Astrocyte of the hippocampus (primary cell): ENCODE measurements at regions not wholly inside any gene's neighbourhood (a gene's known extent, or its start where the extent isn't known, plus 50 kb on each side); places are given as distances from the start of the nearest gene placed in this dataset.
"Not testable (repeated sequence)": the region's sequence is repeated elsewhere in the genome, so short reads cannot be mapped to it uniquely, and the experiment has no call there.

ENCODE experiments used
- DNase-seq: peaks from one replicate; pipeline ENCODE4 v3.0.0; 2011; ENCODE audit warnings: low read depth, low spot score

DNA sequence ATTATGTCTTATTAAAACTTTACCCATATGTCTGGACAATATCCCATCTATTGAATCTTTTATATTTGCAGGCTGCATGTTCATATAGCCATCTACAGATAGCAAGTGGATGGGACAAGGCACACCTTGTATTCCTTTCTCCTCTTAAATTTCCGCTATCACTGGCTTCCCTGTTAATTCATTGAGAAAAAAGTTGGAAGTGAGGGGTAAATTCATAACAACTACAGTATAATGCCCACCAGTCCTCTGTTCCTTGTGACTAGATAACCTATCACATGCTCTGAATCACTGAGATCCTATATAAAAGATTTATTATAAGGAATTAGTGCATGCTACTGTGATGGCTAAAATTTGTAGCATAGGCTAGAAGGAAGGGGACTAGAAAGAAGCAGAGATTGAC, 1005.8 kb upstream of the ATXN8OS start:
- DNase-seq = no peak

- no peak for DNase-seq
These were observed 1013.1 kb upstream of the ATXN8OS start for GRCh38 chr13:69094485-69094884.

DNA sequence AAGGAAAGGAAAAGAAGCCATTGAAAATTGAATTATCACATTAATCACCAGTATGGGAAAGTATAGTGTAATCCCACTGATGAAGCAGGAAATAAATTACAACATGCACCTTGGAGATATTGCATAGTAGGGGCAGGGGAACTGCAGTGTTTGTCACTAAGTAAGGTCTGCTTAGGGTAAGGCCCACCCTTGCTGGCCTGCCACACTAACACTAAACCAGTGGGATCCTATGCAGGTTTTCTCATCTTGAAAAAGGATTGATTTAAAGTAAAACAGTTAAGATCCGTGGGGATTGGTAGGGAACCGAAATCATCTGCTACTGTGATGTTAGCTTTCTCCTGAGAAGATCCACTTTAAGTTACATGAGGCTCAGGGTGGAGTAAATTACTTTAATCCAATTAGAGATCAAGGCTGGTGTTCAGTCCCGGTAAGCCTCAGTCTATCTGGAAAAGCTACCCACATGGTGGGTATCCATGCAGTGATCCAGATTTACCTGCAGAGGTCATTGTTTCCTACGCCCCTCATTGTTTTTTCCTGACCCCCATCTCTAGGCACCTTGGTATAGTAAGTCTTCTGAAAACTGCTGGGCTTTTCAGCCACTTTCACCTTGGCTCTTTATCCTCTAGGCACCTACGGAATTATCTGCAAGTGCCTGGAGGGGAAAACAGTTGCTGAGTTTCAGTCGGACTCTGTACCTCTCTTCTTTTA, 1014.9 kb upstream of the ATXN8OS start:
- DNase-seq = no peak

DNA sequence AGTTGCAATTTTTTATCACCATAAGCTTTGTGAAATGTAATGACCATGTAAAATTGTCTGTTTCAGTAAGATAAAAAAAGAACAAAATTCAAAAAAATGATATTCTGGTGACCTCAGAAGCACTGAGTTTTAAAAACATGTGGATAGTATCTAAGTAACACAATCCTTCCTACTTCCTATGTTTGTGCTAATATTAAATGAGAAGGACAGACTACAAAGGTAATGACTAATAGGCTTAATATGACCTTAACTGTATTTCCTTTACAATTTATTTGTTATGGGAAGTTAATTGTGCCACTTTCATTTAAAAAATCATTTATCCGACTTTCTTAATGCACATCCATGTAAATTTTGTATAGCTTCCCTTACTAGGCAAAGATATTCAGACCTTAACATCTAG, 1030.4 kb upstream of the ATXN8OS start:
- no peak for DNase-seq

DNA sequence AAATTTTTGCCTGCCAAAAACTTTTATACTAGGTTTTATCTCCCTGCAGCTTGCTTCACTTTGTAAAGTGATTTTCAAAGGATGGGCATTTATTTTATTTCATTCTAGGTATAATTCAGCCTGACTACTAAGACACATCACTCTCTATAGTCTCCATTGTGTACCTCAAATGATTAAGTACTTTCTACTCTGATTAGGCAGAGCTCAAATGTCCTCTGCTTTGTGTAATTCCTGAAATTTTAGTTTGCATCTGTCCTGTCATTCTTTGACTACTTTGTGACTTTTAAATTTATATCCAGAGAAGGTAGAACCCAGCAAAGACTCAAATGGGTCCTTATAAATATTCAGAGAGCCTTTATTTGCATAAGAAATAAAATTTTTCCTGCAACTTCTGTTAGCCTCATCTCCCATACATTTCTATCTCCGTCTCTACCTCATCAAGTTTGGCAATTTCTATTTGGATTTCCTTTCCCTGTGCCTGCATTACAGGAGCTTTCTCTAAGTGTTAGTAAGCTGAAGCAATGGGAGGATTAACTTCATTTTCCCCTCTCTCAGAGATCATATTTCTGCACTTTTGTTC, 1038.0 kb upstream of the ATXN8OS start:
- no peak for DNase-seq

DNA sequence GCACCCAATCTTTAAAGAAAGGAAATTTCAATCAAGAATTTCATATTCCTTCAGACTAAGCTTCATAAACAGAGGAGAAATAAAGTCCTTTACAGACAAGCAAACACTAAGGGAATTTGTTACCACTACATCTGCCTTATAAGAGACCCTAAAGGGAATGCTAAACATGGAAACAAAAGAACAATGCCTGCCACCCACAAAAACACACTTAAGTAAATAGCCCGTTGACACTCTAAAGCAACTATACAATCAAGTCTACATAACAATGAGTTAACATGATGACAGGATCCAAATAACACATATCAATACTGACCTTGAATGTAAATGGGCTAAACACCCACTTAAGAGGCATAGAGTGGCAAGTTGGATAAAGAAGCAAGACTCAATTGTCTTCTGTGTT, 1056.9 kb upstream of the ATXN8OS start:
- no peak for DNase-seq

GRCh38 chr13:69044629-69045028, 1063.0 kb upstream of the ATXN8OS start:
- DNase-seq = no peak

GRCh38 chr13:69040898-69041297, 1066.7 kb upstream of the ATXN8OS start:
- DNase-seq = no peak

- DNase-seq = no peak
These were observed 1071.9 kb upstream of the ATXN8OS start for GRCh38 chr13:69035771-69036170.

GRCh38 chr13:69028936-69029335, 1078.7 kb upstream of the ATXN8OS start:
- DNase-seq = no peak

DNA sequence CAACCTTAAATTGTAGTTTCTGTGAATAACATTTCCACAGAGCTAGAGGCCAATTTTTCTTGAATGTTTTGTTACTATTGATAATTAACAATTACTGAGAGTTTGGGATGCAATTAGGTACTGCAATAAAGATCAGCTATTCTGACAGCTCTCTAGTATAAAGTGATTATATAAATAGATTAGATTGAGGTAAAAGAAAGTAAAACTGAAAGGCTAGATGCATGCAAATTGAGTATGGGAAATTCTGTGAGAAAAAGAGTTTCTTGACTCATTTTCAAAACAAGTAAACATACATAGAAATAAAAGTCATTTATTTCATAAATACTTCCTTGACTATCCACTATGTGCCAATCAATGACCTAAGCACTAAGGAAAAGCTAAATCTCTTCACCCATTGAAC, 1087.5 kb upstream of the ATXN8OS start:
- no peak for DNase-seq

GRCh38 chr13:69018173-69018572, 1089.5 kb upstream of the ATXN8OS start:
- not testable (repeated sequence) for DNase-seq

GRCh38 chr13:69010789-69011188, 1096.8 kb upstream of the ATXN8OS start:
- DNase-seq = no peak

DNA sequence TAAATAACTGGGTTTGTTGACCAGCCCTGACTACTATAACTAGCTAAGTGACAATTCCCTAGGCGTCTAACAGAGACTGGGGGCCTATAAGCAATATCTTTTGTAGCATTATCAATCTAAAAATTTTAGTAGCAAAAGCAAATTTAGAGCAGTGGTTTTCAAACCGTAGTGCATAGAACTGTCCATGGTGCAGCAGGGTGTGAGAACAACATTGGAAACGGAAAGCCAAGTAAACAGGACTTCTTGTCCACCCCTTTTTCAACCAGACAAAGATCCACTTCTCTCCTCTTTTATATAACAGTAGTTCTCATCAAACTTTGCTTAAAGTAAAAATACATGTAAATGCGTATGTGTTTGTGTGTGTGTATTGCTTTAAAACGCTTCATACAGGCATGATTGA, 1099.1 kb upstream of the ATXN8OS start:
- DNase-seq = no peak

DNA sequence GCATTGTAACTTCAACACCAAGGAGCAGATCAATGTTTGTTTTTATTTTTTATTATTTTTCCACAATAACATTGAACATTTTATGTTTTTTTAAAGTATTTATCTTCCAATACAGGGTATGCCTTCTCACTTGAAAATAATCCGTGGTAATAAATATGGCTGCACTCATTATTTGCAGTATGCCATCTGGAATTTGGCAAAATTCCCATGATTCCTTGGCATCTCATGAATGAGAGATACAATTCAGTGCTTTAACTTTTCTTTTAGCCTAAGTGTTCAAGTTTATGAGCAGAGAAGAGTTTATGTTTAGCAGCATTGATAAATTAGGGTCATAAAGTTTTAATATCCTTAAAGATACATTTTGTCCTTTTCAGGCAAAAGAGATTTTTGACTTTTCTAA, 1109.6 kb upstream of the ATXN8OS start:
- DNase-seq = peak; percentile 29

DNA sequence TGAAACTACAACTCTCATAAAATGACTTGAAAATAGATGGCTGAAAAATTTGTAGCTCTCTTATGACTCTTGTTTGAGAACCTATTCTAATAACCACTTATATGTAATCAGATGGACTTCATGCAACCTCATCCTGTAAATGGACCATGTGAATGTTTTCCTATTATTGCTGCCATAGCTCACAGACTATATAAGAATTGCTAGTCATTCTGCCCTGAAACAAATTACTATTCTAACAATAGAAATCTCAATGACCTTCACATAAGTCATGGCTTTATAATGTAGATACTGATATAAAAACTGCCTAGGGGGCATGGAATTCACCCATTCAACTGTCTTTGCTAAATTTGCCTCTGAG, 1111.0 kb upstream of the ATXN8OS start:
- no peak for DNase-seq

DNA sequence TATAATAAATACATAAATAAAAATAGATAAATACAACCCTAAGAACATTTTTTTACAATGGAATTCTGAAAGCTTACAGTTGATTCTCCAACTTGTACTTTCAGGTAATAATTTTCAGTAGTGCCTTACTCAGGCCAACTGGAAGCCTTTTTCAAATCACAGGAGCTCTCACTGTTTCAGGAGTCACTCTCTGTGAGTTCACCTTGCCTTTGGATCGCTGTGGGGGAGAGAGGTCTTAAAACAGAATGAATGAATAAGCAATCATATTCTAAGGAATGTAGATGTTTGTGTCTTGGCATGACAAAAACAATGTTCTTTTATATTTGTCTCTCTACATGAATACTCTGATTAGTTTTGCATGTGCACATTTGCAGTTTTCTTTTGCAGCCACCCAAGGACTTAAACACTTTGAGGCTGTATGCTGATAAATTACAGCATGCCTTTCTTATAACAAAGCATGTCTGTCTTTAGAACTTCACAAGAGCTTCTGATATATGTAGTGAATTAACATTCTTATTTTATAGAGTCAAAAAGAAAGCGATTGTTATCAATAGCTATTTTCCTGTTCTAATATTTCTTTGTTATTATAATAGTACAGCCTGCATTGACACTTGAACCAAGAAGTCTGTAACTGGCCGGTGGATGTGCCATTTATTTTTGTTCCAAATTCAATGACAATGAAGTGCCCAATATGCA, 1111.5 kb upstream of the ATXN8OS start:
- DNase-seq = no peak

DNA sequence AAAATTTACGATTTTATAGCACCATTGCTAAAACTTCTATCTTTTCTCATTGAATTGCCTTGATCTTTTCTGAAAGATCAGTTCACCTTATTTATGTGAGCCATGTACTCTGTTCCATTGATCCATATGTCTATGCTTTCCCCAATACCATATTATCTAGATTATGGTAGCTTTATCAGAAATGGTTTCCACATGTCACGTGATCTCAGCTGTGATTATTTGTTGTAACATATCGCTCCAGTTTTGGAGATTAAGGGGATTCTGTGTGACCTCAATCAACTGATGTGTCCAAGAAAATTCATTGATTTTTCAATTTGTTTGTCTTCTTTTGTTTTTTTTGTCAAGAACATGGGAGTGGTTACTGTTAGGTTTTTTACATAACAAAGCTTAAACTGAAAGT, 1114.5 kb upstream of the ATXN8OS start:
- no peak for DNase-seq

- no peak for DNase-seq
These were observed 1119.5 kb upstream of the ATXN8OS start for GRCh38 chr13:68988176-68988575.

DNA sequence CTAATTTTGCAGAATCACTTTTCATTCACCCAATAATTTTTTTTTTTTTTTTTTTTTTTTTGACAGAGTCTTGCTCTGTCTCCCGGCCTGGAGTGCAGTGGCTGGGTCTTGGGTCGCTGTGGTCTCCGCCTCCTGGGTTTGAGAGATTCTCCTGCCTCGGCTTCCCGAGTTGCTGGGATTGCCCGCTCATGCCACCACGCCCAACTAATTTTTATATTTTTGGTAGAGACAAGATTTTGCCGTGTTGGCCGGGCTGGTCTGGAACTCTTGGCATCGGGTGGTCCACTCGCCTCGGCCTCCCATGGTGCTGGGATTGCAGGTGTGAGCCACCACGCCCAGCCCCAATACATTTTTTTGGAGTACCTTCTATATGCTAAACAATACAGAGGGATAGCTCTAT, 1120.0 kb upstream of the ATXN8OS start:
- DNase-seq = no peak

GRCh38 chr13:68984688-68985319, 1122.8 kb upstream of the ATXN8OS start:
- DNase-seq = no peak

GRCh38 chr13:68982961-68983619, 1124.5 kb upstream of the ATXN8OS start:
- DNase-seq = no peak
